ENCODE measurements at regions not wholly inside any gene's neighbourhood (a gene's known extent, or its start where the extent isn't known, plus 50 kb on each side); places are given as distances from the start of the nearest gene placed in this dataset.

- H3K27ac Mint-ChIP-seq: no peak overlapping the region
- peaks cover 9% of the 10 kb centered on the region for H3K27me3 Mint-ChIP-seq (ENCODE audit: low read depth, poor library complexity)
- H3K9me3 Mint-ChIP-seq: peaks cover 20% of the 10 kb centered on the region
- no peak overlapping the region for H3K4me3 Mint-ChIP-seq
- no peak for DNase-seq
- H3K4me1 Mint-ChIP-seq: peaks cover 56% of the 10 kb centered on the region
- TF ChIP-seq CTCF (IDR thresholded peaks at IDR 0.05): no peak
- no peaks in the 10 kb centered on the region for H3K36me3 Mint-ChIP-seq (ENCODE audit: low read depth)
These were observed 314.8 kb downstream of the MYCN start for GRCh38 chr2:16255120-16255519.

GRCh38 chr2:16254356-16254965, 314.1 kb downstream of the MYCN start:
- peaks cover 20% of the 10 kb centered on the region for H3K9me3 Mint-ChIP-seq
- no peak for TF ChIP-seq CTCF (IDR thresholded peaks at IDR 0.05)
- H3K27me3 Mint-ChIP-seq (ENCODE audit: low read depth, poor library complexity): peaks cover 9% of the 10 kb centered on the region
- H3K4me3 Mint-ChIP-seq: no peak overlapping the region
- DNase-seq: no peak
- H3K27ac Mint-ChIP-seq: no peak overlapping the region
- H3K36me3 Mint-ChIP-seq (ENCODE audit: low read depth): no peaks in the 10 kb centered on the region
- H3K4me1 Mint-ChIP-seq: peaks cover 54% of the 10 kb centered on the region

- Mint-ChIP-seq H3K9me3 (peaks cover 20% of the 10 kb centered on the region), H3K4me1 (peaks cover 57% of the 10 kb centered on the region), H3K27ac (no peak overlapping the region), H3K27me3 (ENCODE audit: low read depth, poor library complexity) (peaks cover 9% of the 10 kb centered on the region), H3K36me3 (ENCODE audit: low read depth) (no peaks in the 10 kb centered on the region), H3K4me3 (no peak overlapping the region)
- DNase-seq: no peak
- no peak for TF ChIP-seq CTCF (IDR thresholded peaks at IDR 0.05)
These were observed 312.9 kb downstream of the MYCN start for GRCh38 chr2:16253291-16253690.

- no peak overlapping the region for H3K27ac Mint-ChIP-seq
- H3K4me1 Mint-ChIP-seq: peaks cover 55% of the 10 kb centered on the region
- no peaks in the 10 kb centered on the region for H3K36me3 Mint-ChIP-seq (ENCODE audit: low read depth)
- no peak for TF ChIP-seq CTCF (IDR thresholded peaks at IDR 0.05)
- no peak overlapping the region for H3K4me3 Mint-ChIP-seq
- H3K27me3 Mint-ChIP-seq (ENCODE audit: low read depth, poor library complexity): peaks cover 9% of the 10 kb centered on the region
- no peak for DNase-seq
- H3K9me3 Mint-ChIP-seq: peaks cover 20% of the 10 kb centered on the region
These were observed 312.5 kb downstream of the MYCN start for GRCh38 chr2:16252891-16253290.

GRCh38 chr2:16252251-16252650, 311.9 kb downstream of the MYCN start:
- H3K4me1 Mint-ChIP-seq: peaks cover 49% of the 10 kb centered on the region
- no peak overlapping the region for H3K4me3 Mint-ChIP-seq
- H3K27me3 Mint-ChIP-seq (ENCODE audit: low read depth, poor library complexity): peaks cover 9% of the 10 kb centered on the region
- no peak for DNase-seq
- H3K9me3 Mint-ChIP-seq: peaks cover 20% of the 10 kb centered on the region
- no peak overlapping the region for H3K27ac Mint-ChIP-seq
- TF ChIP-seq CTCF (IDR thresholded peaks at IDR 0.05): no peak
- H3K36me3 Mint-ChIP-seq (ENCODE audit: low read depth): no peaks in the 10 kb centered on the region

- no peak for TF ChIP-seq CTCF (IDR thresholded peaks at IDR 0.05)
- no peak for DNase-seq
- H3K4me1 Mint-ChIP-seq: peaks cover 44% of the 10 kb centered on the region
- no peak overlapping the region for H3K27ac Mint-ChIP-seq
- H3K9me3 Mint-ChIP-seq: peaks cover 20% of the 10 kb centered on the region
- H3K4me3 Mint-ChIP-seq: no peak overlapping the region
- peaks cover 9% of the 10 kb centered on the region for H3K27me3 Mint-ChIP-seq (ENCODE audit: low read depth, poor library complexity)
- H3K36me3 Mint-ChIP-seq (ENCODE audit: low read depth): no peaks in the 10 kb centered on the region
These were observed 311.3 kb downstream of the MYCN start for GRCh38 chr2:16251511-16252225.

All from nephron progenitor cell (in vitro differentiated cells).